SK-N-SH (cell line): ENCODE measurements at regions not wholly inside any gene's neighbourhood (a gene's known extent, or its start where the extent isn't known, plus 50 kb on each side); places are given as distances from the start of the nearest gene placed in this dataset.

Experiments used
- CTCF ChIA-PET: fragments of 300-600, 350-600 bp; formaldehyde crosslinking; extraction: SDS; loops from one replicate; lab custom pipeline; 2021; lab: Yijun Ruan, JAX
- POLR2A ChIA-PET: fragments of 350-600 bp; sonication (Branson Sonifier 250); formaldehyde crosslinking; extraction: SDS; loops from one replicate; lab custom pipeline; 2020; ENCODE audit warnings: antibody characterized with exemption, inconsistent platforms; lab: Yijun Ruan, JAX
- DNase-seq: peaks from one replicate; pipeline ENCODE4 v3.0.0; 2012
- H2AFZ ChIP-seq: fragments of 200-600 bp; sonication (generic); 2 replicates; pipeline ENCODE4 v1.8.1; 2016; ENCODE audit warnings: antibody characterized with exemption, mild to moderate bottlenecking, low read depth
- H3F3A ChIP-seq: fragments of 200-600 bp; sonication (generic); replicated peaks from 2 replicates; pipeline ENCODE3; 2016; ENCODE audit warnings: antibody characterized with exemption, mild to moderate bottlenecking; ENCODE audit not compliant: insufficient read depth
- H3K27ac ChIP-seq, 2 experiments: fragments of 200-500 bp in 1 of 2; fragments of 200-600 bp in 1 of 2; sonication (Bioruptor generic) in 1 of 2; sonication (generic), shearing (Covaris generic) in 1 of 2; 2 replicates each; pipeline versions ENCODE4 v1.5.1 to v1.6.1; 2014 to 2016; ENCODE audit warnings: low read depth in 2 of 2, inconsistent platforms in 1 of 2, low read length in 1 of 2, mild to moderate bottlenecking in 1 of 2, mixed read lengths in 1 of 2
- H3K27me3 ChIP-seq: fragments of 200-600 bp; sonication (generic), shearing (Covaris generic); 2 replicates; pipeline ENCODE4 v1.6.1; 2016; ENCODE audit warnings: mixed run types; ENCODE audit not compliant: insufficient read depth
- H3K36me3 ChIP-seq, 2 experiments: fragments of 200-500 bp in 1 of 2; fragments of 200-600 bp in 1 of 2; sonication (Bioruptor generic) in 1 of 2; sonication (generic) in 1 of 2; replicated peaks in 1 of 2; 2 replicates each; pipeline versions ENCODE3 to v1.5.1; 2014 to 2016; ENCODE audit warnings: low read length in 1 of 2, mild to moderate bottlenecking in 1 of 2; ENCODE audit not compliant: insufficient read depth in 2 of 2, control insufficient read depth in 1 of 2
- H3K4me1 ChIP-seq, 2 experiments: fragments of 200-500 bp in 1 of 2; fragments of 200-600 bp in 1 of 2; sonication (Bioruptor generic) in 1 of 2; sonication (generic), shearing (Covaris generic) in 1 of 2; 2 replicates each; pipeline versions ENCODE4 v1.5.1 to v1.6.1; 2014 to 2016; ENCODE audit warnings: low read depth in 1 of 2, low read length in 1 of 2, mixed run types in 1 of 2; ENCODE audit not compliant: insufficient read depth in 2 of 2, control insufficient read depth in 1 of 2
- H3K4me2 ChIP-seq: fragments of 200-600 bp; sonication (generic), shearing (Covaris generic); 2 replicates; pipeline ENCODE4 v1.6.1; 2017; ENCODE audit warnings: mixed run types
- H3K4me3 ChIP-seq, 2 experiments: fragments of 200-500 bp in 1 of 2; fragments of 200-600 bp in 1 of 2; sonication (Bioruptor generic) in 1 of 2; sonication (generic), shearing (Covaris generic) in 1 of 2; 2 replicates each; pipeline versions ENCODE4 v1.5.1 to v1.8.1; 2014 to 2016; ENCODE audit warnings: low read depth in 2 of 2, inconsistent platforms in 1 of 2, low read length in 1 of 2, mild to moderate bottlenecking in 1 of 2, mixed read lengths in 1 of 2, moderate library complexity in 1 of 2
- H3K79me2 ChIP-seq: fragments of 200-600 bp; sonication (generic); 2 replicates; pipeline ENCODE4 v1.8.1; 2017; ENCODE audit warnings: mild to moderate bottlenecking; ENCODE audit not compliant: insufficient read depth
- H3K9ac ChIP-seq: fragments of 200-600 bp; sonication (generic); 2 replicates; pipeline ENCODE4 v1.6.1; 2017; ENCODE audit warnings: mixed run types
- H3K9me2 ChIP-seq: fragments of 200-600 bp; sonication (generic); 2 replicates; pipeline ENCODE4 v1.6.1; 2017; ENCODE audit warnings: mixed run types
- H3K9me3 ChIP-seq: fragments of 200-600 bp; sonication (generic); 2 replicates; pipeline ENCODE4 v1.6.1; 2017; ENCODE audit warnings: mixed run types, mild to moderate bottlenecking, moderate library complexity
- H4K20me1 ChIP-seq: fragments of 200-600 bp; sonication (generic); 2 replicates; pipeline ENCODE4 v1.6.1; 2017; ENCODE audit warnings: mild to moderate bottlenecking, mixed run types; ENCODE audit not compliant: insufficient read depth
- ELF1 ChIP-seq: IDR thresholded peaks from 2 replicates; pipeline ENCODE4 v1.4.0; 2012
- EP300 ChIP-seq, 2 experiments: IDR thresholded peaks; 2 replicates each; pipeline versions ENCODE4 v1.4.0 to v1.6.1; 2012; ENCODE audit warnings: borderline replicate concordance in 1 of 2, low read depth in 1 of 2, low read length in 1 of 2
- FOSL2 ChIP-seq: IDR thresholded peaks from 2 replicates; pipeline ENCODE4 v1.4.0; 2012; ENCODE audit warnings: low read depth, mild to moderate bottlenecking, moderate library complexity, borderline replicate concordance
- GABPA ChIP-seq: IDR thresholded peaks from 2 replicates; pipeline ENCODE4 v1.4.0; 2012; ENCODE audit warnings: low read depth, mild to moderate bottlenecking
- MEF2A ChIP-seq: IDR thresholded peaks from 2 replicates; pipeline ENCODE4 v1.4.0; 2012; ENCODE audit warnings: low read depth, borderline replicate concordance
- NFIC ChIP-seq: IDR thresholded peaks from 2 replicates; pipeline ENCODE4 v1.4.0; 2012; ENCODE audit warnings: borderline replicate concordance
- NRF1 ChIP-seq: IDR thresholded peaks from 2 replicates; pipeline ENCODE4 v1.6.1; 2012; ENCODE audit warnings: low read depth, mild to moderate bottlenecking, low read length
- RCOR1 ChIP-seq: fragments of 150-350 bp; IDR thresholded peaks from 2 replicates; pipeline ENCODE4 v1.6.1; 2017; ENCODE audit warnings: antibody characterized with exemption, low read length
- RXRA ChIP-seq: IDR thresholded peaks from 2 replicates; pipeline ENCODE4 v1.4.0; 2012; ENCODE audit warnings: low read depth, mild to moderate bottlenecking, borderline replicate concordance
- SMC3 ChIP-seq: IDR thresholded peaks from 2 replicates; pipeline ENCODE4 v1.6.1; 2012; ENCODE audit warnings: low read depth, low read length, improper control_type of control experiment
- TCF12 ChIP-seq: IDR thresholded peaks from 2 replicates; pipeline ENCODE4 v1.4.0; 2012
- USF2 ChIP-seq: fragments of 150-350 bp; IDR thresholded peaks from 2 replicates; pipeline ENCODE4 v1.6.1; 2017; ENCODE audit warnings: antibody characterized with exemption, low read length, low read depth, borderline replicate concordance
- YY1 ChIP-seq: IDR thresholded peaks from 2 replicates; pipeline ENCODE4 v1.4.0; 2012; ENCODE audit warnings: low read depth, mild to moderate bottlenecking
- WGBS: methylation state at CpG from one replicate; pipeline ENCODE4 v1.1.6; 2017; ENCODE audit warnings: low lambda C conversion rate; 5-methylcytosine and 5-hydroxymethylcytosine counted together
- TF ChIP-seq, protein P1 (sequence below): IDR thresholded peaks from 2 replicates; pipeline ENCODE4 v1.6.1; 2012; ENCODE audit warnings: mild to moderate bottlenecking, low read depth, low read length, moderate library complexity
- TF ChIP-seq, protein P2 (sequence below): IDR thresholded peaks from 2 replicates; pipeline ENCODE4 v1.4.0; 2012; ENCODE audit warnings: low read depth, borderline replicate concordance

GRCh38 chr5:113652161-113652560 is 138.7 kb downstream of the YTHDC2 start:
- 12% methylated on average over 7 of the region's 7 CpGs for WGBS
- CTCF ChIA-PET = interaction anchor here (1.0 to 1.2 kb wide), 2 partner anchors 12 to 40 kb away, joined by 4 to 6 read pairs; no protein-coding TSS in a partner anchor

More at GRCh38 chr5:113652161-113652560, 138.7 kb downstream of the YTHDC2 start:
- H3K4me1 ChIP-seq = no peaks in the 10 kb centered on the region
- H3K4me2 ChIP-seq = no peak overlapping the region
- no peak overlapping the region for H3K4me3 ChIP-seq
- no peaks in the 10 kb centered on the region for H3K9me2 ChIP-seq
- no peaks in the 10 kb centered on the region for H3K27me3 ChIP-seq
- H4K20me1 ChIP-seq = no peaks in the 10 kb centered on the region
- H3K36me3 ChIP-seq = no peaks in the 10 kb centered on the region
- no peaks in the 10 kb centered on the region for H3F3A ChIP-seq
- DNase-seq = no peak
- TF ChIP-seq GABPA = no peak
- TF ChIP-seq, protein P1, sequence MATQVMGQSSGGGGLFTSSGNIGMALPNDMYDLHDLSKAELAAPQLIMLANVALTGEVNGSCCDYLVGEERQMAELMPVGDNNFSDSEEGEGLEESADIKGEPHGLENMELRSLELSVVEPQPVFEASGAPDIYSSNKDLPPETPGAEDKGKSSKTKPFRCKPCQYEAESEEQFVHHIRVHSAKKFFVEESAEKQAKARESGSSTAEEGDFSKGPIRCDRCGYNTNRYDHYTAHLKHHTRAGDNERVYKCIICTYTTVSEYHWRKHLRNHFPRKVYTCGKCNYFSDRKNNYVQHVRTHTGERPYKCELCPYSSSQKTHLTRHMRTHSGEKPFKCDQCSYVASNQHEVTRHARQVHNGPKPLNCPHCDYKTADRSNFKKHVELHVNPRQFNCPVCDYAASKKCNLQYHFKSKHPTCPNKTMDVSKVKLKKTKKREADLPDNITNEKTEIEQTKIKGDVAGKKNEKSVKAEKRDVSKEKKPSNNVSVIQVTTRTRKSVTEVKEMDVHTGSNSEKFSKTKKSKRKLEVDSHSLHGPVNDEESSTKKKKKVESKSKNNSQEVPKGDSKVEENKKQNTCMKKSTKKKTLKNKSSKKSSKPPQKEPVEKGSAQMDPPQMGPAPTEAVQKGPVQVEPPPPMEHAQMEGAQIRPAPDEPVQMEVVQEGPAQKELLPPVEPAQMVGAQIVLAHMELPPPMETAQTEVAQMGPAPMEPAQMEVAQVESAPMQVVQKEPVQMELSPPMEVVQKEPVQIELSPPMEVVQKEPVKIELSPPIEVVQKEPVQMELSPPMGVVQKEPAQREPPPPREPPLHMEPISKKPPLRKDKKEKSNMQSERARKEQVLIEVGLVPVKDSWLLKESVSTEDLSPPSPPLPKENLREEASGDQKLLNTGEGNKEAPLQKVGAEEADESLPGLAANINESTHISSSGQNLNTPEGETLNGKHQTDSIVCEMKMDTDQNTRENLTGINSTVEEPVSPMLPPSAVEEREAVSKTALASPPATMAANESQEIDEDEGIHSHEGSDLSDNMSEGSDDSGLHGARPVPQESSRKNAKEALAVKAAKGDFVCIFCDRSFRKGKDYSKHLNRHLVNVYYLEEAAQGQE = no peak
- no peak for TF ChIP-seq MEF2A
- TF ChIP-seq RXRA = no peak
- no peak for TF ChIP-seq YY1
- no peak for TF ChIP-seq EP300 (IDR thresholded peaks at IDR 0.05; ENCODE audit: borderline replicate concordance in 1 of 2, low read depth in 1 of 2, low read length in 1 of 2)
- TF ChIP-seq TCF12 = no peak
- TF ChIP-seq RCOR1 = no peak
- no peak for TF ChIP-seq ELF1
- no peak for TF ChIP-seq NRF1
- no peak for TF ChIP-seq USF2
- TF ChIP-seq, protein P2, sequence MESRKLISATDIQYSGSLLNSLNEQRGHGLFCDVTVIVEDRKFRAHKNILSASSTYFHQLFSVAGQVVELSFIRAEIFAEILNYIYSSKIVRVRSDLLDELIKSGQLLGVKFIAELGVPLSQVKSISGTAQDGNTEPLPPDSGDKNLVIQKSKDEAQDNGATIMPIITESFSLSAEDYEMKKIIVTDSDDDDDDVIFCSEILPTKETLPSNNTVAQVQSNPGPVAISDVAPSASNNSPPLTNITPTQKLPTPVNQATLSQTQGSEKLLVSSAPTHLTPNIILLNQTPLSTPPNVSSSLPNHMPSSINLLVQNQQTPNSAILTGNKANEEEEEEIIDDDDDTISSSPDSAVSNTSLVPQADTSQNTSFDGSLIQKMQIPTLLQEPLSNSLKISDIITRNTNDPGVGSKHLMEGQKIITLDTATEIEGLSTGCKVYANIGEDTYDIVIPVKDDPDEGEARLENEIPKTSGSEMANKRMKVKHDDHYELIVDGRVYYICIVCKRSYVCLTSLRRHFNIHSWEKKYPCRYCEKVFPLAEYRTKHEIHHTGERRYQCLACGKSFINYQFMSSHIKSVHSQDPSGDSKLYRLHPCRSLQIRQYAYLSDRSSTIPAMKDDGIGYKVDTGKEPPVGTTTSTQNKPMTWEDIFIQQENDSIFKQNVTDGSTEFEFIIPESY = no peak
- TF ChIP-seq NFIC = no peak
- no peak for TF ChIP-seq SMC3
- TF ChIP-seq FOSL2 = no peak
- TF ChIP-seq, all 33 proteins: peak for 0
- H3K79me2 ChIP-seq = no peaks in the 10 kb centered on the region
- no peaks in the 10 kb centered on the region for H3K9me3 ChIP-seq
- POLR2A ChIA-PET = no interaction called here
- no peak overlapping the region for H3K27ac ChIP-seq
- no peak overlapping the region for H3K9ac ChIP-seq
- no peak overlapping the region for H2AFZ ChIP-seq
